GM19023 (cell line): ENCODE measurements at regions not wholly inside any gene's neighbourhood (a gene's known extent, or its start where the extent isn't known, plus 50 kb on each side); places are given as distances from the start of the nearest gene placed in this dataset.

Experiments used
- ATAC-seq: cut with Tn5 transposase; IDR thresholded peaks from one replicate; pipeline ENCODE4 v1.9.1; 2021; ENCODE audit warnings: mild to moderate bottlenecking, moderate library complexity; ENCODE audit not compliant: unreplicated experiment

- no peak for ATAC-seq
These were observed 93.3 kb downstream of the RFLNA start for GRCh38 chr12:124388038-124388671.

- no peak for ATAC-seq
These were observed 92.6 kb downstream of the RFLNA start for GRCh38 chr12:124387528-124387911.

- ATAC-seq = no peak
These were observed 92.0 kb downstream of the RFLNA start for GRCh38 chr12:124386661-124387527.

- ATAC-seq = no peak
These were observed 91.2 kb downstream of the RFLNA start for GRCh38 chr12:124386059-124386458.

GRCh38 chr12:124385219-124385969 is 90.5 kb downstream of the RFLNA start:
- no peak for ATAC-seq

GRCh38 chr12:124384299-124384894 is 89.5 kb downstream of the RFLNA start:
- ATAC-seq = no peak

- ATAC-seq = no peak
These were observed 88.1 kb downstream of the RFLNA start for GRCh38 chr12:124383028-124383427.

- ATAC-seq = no peak
These were observed 86.8 kb downstream of the RFLNA start for GRCh38 chr12:124381456-124382296.

GRCh38 chr12:124380796-124381455 is 86.0 kb downstream of the RFLNA start:
- no peak for ATAC-seq

GRCh38 chr12:124379938-124380754 is 85.3 kb downstream of the RFLNA start:
- no peak for ATAC-seq

- no peak for ATAC-seq
These were observed 84.6 kb downstream of the RFLNA start for GRCh38 chr12:124379379-124379937.

GRCh38 chr12:124378926-124379325 is 84.0 kb downstream of the RFLNA start:
- no peak for ATAC-seq

- no peak for ATAC-seq
These were observed 83.2 kb downstream of the RFLNA start for GRCh38 chr12:124377981-124378509.

GRCh38 chr12:124376435-124376834 is 81.5 kb downstream of the RFLNA start:
- ATAC-seq = no peak

- ATAC-seq = no peak
These were observed 80.9 kb downstream of the RFLNA start for GRCh38 chr12:124375789-124376175.

- ATAC-seq = no peak
These were observed 80.4 kb downstream of the RFLNA start for GRCh38 chr12:124375141-124375788.

GRCh38 chr12:124374567-124374966 is 79.7 kb downstream of the RFLNA start:
- no peak for ATAC-seq

GRCh38 chr12:124374147-124374546 is 79.3 kb downstream of the RFLNA start:
- ATAC-seq = no peak
